C4-2B (cell line): ENCODE measurements at regions not wholly inside any gene's neighbourhood (a gene's known extent, or its start where the extent isn't known, plus 50 kb on each side); places are given as distances from the start of the nearest gene placed in this dataset.
"Not testable (repeated sequence)": the region's sequence is repeated elsewhere in the genome, so short reads cannot be mapped to it uniquely, and the experiment has no call there.

Experiments
- H3K27ac ChIP-seq: fragments of 450-650 bp; 2 replicates; pipeline ENCODE4 v1.5.1; 2017
- CTCF ChIP-seq: fragments of 450-650 bp; conservative IDR thresholded peaks from 2 replicates; pipeline ENCODE4 v1.5.1; 2017; ENCODE audit warnings: mild to moderate bottlenecking
- ZFX ChIP-seq: fragments of 450-650 bp; IDR thresholded peaks from 2 replicates; pipeline ENCODE4 v1.6.1; 2017

DNA sequence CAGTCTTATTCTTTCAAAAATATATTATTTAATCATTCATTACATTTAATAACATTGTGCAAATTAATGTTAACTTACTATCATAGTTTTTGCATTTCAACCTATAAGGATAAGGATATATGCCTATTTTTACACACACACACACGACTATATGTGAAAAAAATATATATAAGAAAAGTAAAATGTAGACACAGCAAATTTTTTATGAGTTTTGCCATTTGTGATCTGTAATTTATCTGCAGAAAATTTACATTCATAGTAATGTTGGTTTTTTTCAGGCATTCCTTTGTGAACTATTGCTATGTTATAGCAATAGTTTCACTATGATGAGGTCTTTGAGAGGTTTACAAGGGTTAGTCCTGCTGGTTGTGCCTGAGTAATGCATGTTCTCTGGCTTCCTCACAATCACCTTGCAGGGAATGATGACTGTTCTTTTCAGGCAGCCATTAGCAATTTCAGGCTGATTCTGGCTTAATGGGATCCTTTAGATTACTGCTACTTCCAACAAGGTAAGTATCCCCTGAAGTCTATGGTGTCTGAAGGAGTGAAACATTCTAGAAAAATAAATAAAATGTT, 183.7 kb upstream of the CDK1 start:
- TF ChIP-seq CTCF (no peak; the same call in 1 of the 2 replicates), ZFX (no peak)
- no peak overlapping the region for H3K27ac ChIP-seq

DNA sequence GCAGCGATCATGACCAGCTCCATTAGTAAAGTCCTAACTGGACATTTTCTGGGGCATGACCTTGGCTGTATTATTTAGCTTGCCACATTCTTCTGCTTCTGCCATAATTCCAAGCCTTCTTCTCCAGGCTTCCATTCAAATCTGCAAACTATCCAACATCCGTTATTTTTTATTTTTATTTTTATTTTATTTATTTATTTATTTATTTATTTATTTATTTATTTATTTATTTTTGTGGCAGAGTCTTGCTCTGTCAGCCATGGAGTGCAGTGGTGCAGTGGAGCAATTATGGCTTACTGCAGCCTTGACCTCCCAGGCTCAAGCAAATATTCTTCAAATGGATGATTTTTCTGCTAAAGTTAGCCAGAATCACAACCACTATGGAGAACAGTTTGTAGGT, 187.2 kb upstream of the CDK1 start:
- no peak overlapping the region for H3K27ac ChIP-seq
- no peak for TF ChIP-seq ZFX
- TF ChIP-seq CTCF, result no peak

GRCh38 chr10:60589376-60589775, 188.9 kb upstream of the CDK1 start:
- H3K27ac ChIP-seq, result no peak overlapping the region
- TF ChIP-seq ZFX (no peak), CTCF (no peak)

- not testable (repeated sequence) for H3K27ac ChIP-seq
These were observed 192.1 kb upstream of the ANK3 start for GRCh38 chr10:60581782-60582181.

- H3K27ac ChIP-seq, result no peak overlapping the region
- TF ChIP-seq CTCF, result no peak
- no peak for TF ChIP-seq ZFX
These were observed 188.5 kb upstream of the ANK3 start for GRCh38 chr10:60578217-60578616.

GRCh38 chr10:60576130-60577069, 186.7 kb upstream of the ANK3 start:
- peak overlapping the region; percentile 9; the same call in 1 of the 2 replicates for H3K27ac ChIP-seq
- TF ChIP-seq CTCF (no peak), ZFX (no peak)

GRCh38 chr10:60575105-60575504, 185.4 kb upstream of the ANK3 start:
- no peak overlapping the region for H3K27ac ChIP-seq
- TF ChIP-seq CTCF (no peak), ZFX (no peak)

- H3K27ac ChIP-seq, result no peak overlapping the region
- no peak for TF ChIP-seq CTCF
- no peak for TF ChIP-seq ZFX
These were observed 184.7 kb upstream of the ANK3 start for GRCh38 chr10:60574388-60574787.
